ENCODE measurements at regions not wholly inside any gene's neighbourhood (a gene's known extent, or its start where the extent isn't known, plus 50 kb on each side); places are given as distances from the start of the nearest gene placed in this dataset.

DNA sequence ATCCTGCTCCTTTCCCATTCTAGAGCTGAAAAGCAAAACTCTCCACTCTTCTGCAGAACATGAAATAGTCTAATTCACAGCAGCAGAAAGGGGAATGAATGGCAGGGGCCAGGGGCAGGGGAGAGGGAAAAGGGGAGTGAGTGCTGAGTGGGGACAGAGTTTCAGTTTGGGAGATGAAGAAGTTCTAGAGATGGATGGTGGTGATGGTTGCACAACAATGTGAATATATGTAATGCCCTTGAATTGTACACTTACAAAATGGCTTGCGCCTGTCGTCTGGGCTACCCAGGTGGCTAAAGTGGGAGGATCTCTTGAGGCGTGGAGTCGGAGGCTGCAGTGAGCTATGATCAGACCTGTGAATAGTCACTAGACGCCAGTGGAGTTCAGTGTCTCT lies 78.5 kb upstream of the MEF2A start (continued):
- no peak for TF ChIP-seq TEAD4 (IDR thresholded peaks at IDR 0.05; ENCODE audit: low read depth, low read length)
- no peak for TF ChIP-seq TAF7 (optimal IDR thresholded peaks at IDR 0.05; ENCODE audit: borderline replicate concordance, low read depth, low read length)
- no peak for TF ChIP-seq GTF2F1 (IDR thresholded peaks at IDR 0.05; ENCODE audit: borderline replicate concordance, low read depth, low read length)
- TF ChIP-seq, protein P1, sequence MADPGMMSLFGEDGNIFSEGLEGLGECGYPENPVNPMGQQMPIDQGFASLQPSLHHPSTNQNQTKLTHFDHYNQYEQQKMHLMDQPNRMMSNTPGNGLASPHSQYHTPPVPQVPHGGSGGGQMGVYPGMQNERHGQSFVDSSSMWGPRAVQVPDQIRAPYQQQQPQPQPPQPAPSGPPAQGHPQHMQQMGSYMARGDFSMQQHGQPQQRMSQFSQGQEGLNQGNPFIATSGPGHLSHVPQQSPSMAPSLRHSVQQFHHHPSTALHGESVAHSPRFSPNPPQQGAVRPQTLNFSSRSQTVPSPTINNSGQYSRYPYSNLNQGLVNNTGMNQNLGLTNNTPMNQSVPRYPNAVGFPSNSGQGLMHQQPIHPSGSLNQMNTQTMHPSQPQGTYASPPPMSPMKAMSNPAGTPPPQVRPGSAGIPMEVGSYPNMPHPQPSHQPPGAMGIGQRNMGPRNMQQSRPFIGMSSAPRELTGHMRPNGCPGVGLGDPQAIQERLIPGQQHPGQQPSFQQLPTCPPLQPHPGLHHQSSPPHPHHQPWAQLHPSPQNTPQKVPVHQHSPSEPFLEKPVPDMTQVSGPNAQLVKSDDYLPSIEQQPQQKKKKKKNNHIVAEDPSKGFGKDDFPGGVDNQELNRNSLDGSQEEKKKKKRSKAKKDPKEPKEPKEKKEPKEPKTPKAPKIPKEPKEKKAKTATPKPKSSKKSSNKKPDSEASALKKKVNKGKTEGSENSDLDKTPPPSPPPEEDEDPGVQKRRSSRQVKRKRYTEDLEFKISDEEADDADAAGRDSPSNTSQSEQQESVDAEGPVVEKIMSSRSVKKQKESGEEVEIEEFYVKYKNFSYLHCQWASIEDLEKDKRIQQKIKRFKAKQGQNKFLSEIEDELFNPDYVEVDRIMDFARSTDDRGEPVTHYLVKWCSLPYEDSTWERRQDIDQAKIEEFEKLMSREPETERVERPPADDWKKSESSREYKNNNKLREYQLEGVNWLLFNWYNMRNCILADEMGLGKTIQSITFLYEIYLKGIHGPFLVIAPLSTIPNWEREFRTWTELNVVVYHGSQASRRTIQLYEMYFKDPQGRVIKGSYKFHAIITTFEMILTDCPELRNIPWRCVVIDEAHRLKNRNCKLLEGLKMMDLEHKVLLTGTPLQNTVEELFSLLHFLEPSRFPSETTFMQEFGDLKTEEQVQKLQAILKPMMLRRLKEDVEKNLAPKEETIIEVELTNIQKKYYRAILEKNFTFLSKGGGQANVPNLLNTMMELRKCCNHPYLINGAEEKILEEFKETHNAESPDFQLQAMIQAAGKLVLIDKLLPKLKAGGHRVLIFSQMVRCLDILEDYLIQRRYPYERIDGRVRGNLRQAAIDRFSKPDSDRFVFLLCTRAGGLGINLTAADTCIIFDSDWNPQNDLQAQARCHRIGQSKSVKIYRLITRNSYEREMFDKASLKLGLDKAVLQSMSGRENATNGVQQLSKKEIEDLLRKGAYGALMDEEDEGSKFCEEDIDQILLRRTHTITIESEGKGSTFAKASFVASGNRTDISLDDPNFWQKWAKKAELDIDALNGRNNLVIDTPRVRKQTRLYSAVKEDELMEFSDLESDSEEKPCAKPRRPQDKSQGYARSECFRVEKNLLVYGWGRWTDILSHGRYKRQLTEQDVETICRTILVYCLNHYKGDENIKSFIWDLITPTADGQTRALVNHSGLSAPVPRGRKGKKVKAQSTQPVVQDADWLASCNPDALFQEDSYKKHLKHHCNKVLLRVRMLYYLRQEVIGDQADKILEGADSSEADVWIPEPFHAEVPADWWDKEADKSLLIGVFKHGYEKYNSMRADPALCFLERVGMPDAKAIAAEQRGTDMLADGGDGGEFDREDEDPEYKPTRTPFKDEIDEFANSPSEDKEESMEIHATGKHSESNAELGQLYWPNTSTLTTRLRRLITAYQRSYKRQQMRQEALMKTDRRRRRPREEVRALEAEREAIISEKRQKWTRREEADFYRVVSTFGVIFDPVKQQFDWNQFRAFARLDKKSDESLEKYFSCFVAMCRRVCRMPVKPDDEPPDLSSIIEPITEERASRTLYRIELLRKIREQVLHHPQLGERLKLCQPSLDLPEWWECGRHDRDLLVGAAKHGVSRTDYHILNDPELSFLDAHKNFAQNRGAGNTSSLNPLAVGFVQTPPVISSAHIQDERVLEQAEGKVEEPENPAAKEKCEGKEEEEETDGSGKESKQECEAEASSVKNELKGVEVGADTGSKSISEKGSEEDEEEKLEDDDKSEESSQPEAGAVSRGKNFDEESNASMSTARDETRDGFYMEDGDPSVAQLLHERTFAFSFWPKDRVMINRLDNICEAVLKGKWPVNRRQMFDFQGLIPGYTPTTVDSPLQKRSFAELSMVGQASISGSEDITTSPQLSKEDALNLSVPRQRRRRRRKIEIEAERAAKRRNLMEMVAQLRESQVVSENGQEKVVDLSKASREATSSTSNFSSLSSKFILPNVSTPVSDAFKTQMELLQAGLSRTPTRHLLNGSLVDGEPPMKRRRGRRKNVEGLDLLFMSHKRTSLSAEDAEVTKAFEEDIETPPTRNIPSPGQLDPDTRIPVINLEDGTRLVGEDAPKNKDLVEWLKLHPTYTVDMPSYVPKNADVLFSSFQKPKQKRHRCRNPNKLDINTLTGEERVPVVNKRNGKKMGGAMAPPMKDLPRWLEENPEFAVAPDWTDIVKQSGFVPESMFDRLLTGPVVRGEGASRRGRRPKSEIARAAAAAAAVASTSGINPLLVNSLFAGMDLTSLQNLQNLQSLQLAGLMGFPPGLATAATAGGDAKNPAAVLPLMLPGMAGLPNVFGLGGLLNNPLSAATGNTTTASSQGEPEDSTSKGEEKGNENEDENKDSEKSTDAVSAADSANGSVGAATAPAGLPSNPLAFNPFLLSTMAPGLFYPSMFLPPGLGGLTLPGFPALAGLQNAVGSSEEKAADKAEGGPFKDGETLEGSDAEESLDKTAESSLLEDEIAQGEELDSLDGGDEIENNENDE (IDR thresholded peaks at IDR 0.05; ENCODE audit: insufficient replicate concordance, low read length) = no peak

Data from H1 (cell line).